ENCODE measurements at regions not wholly inside any gene's neighbourhood (a gene's known extent, or its start where the extent isn't known, plus 50 kb on each side); places are given as distances from the start of the nearest gene placed in this dataset.

DNA sequence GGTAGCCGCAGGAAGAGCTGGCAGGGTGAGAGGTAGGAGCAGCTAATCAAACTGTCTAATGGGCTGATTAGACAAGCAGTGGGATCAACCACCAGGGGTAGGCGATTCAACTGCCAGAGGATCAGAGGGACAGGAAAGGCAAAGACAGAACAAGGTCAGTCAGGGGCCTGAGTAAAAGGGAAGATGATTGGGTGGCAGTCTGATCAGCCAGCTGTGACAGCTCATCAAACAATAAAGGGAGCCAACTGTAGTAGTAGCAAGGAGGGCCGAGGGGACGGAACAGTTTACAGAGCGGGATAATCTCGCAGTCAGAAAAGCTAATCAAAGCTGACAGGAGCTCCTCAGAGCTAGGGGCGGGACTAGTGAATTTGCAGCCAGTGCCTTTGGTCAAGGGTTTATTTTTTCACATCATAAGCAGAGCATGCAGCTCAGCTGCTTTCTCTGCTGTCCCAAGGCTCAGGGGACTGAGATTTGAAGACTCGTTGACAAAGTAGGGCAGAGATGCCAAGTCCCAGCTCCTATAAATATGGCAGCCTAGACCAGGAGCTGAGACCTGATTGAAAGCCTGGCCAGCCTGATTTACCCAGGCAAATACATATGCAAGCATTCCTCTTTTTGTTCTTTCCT, 418.2 kb downstream of the GABRG2 start:
- DNase-seq (ENCODE audit: low read depth in 3 of 3) = no peak

DNA sequence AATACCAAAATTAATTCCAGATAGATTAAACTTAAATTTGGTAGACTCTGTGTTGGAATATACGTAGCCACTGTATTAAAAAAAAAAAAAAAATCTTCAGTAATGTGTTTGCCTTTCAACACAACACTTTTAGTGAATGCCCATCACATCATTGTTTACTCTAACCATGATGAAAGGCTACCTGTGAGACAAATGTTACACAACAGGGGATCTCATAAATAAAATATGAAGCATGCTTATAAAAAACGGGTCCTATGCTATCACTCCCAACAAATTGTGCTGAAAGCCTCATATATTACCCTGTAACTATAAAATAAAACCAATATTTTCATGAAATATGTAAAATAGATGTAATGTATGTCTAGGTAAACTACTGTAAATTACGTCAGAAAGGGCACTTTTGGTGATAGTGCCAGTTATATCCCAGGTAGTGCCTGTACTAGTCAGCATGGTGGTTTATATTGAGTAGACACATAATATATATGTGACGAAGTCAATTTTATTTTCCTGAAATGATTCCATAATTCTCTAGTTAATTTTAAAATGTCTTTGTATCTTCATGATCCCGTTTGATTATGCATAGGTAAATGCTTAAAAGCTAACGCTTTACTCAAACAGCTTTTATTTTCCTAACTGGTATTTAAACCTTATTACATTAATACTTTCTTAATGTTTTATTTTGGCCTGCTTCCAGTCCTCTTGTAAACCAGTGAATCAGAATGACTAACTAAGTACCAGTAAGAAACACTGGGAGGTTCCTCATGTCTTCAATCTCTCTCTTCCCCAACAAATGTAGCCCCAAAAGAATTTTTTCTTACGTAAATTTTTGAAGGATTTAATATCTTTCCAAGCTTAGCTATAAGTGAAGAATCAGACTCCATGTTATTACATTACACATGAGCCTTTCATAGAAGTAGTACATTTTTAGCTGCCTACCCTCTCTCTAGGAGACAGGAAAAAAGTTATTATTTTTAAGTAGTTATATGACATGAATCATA, 420.3 kb downstream of the GABRG2 start:
- DNase-seq (ENCODE audit: low read depth in 3 of 3) = no peak

DNA sequence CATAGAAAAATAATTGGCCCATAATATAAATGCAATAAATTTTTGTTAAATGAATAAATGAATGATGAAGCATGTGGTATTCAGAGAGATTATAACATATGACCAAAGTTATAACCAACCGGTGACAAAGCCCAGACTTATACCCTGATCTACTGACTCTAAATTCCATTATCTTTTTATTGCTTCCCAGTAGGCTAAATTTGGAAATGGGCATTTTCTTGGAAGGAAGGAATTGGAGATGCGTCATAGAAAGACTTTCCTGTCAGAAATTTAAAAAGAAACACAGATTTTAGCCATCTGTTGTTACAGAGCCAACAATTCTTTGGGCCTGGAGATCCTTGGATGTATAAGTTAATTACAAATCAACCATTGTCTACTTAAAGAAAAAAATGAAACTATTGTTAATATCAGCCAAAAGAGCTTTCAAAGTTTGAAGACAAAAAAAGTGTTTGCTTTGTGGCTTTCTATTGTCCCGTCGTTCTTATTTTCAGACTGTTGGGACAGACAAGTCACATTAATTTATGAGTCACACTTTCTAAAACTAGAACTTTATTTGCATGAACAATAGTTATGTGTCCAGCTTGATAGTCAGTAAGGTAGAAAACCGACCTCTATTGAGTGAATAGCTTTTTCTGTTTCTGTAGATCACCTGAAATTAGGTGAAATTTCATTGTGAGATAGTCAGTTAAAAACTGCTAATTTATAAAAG, 428.7 kb downstream of the GABRG2 start:
- DNase-seq (ENCODE audit: low read depth in 3 of 3) = no peak

DNA sequence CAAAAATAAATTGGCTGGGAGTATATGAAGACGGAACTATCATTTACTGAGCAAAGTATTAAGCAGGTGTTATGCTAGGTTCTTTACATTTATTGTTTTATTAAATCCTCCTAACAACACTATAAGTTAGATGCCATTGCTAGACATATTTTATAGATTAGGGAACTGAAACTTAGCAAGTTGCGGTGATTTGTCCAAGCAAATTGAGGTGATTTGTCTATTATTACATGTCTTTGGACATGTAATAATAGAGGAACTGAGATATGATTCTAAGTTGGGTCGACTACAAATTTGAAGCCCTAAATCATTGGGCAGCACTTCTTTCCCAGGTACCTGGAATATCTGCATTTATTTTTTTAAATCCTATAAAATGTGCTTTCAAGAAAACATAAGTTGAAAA, 429.9 kb downstream of the GABRG2 start:
- DNase-seq (ENCODE audit: low read depth in 3 of 3) = no peak

DNA sequence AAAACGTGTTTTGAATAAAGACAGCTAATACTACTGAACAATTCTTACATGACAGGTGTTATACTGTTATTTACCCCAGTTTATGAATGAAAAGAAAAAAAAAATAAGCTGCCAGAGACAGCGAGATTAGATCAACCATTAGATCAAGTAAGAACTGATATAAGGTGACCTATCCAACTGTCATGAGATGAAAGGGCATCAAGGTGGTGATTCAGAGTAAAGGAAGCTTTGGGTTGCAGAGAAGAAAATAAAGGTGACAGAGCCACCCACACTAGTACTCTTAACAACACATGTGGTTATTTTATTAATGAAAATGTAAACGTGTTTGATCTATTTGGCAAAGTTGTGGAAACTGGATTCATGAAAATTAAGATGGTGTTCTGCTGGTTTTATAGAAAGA, 435.2 kb downstream of the GABRG2 start:
- no peak for DNase-seq (ENCODE audit: low read depth in 3 of 3)

DNA sequence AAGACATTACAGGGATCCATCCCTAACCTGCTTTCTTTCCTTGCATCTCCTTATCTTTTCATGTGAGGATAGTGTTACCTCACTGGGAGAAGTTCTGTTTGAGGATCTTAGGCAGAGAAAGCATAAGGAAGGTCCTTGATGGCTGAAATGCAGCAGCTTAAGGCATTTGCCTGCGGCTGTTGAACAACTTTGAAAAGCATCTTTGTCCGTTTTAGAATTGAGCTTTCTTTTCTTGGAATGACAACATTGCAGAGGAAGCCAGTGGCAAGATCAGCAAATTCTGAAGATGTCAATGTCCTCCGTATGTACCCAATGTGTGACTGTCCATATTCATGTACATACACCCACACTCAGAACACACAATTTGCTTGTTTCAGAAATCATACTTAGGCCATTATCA, 436.2 kb downstream of the GABRG2 start:
- no peak for DNase-seq (ENCODE audit: low read depth in 3 of 3)

DNA sequence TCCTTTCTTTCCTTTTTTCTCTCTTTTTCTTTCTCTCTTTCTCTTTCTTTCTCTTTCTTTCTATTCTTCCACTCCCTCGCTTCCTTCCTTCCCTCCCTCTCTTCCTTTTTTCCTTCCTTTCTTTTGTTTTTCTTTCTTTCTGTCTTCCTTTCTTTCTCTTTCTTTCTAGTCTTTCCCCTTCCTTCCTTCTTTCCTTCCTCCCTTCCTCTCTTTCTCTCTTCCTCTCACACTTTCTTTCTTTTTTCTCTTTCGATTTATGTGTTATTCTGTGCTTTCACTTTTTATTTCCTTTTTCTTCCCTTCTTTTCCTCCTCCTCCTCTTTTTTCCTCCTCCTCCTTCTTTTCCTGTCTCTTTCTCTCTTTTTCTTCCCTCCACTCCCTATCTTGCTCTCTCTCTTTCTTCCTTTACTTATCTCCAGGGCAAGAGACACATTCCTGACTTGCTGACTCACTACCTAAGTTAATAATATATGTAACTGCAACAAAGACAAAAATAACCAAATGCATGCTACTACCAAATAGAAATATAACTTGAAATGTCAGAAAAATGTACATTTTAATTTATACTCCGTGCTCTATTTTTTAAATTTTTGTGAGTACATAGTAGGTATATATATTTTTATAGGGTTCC, 445.5 kb downstream of the GABRG2 start:
- DNase-seq (ENCODE audit: low read depth in 3 of 3) = no peak

DNA sequence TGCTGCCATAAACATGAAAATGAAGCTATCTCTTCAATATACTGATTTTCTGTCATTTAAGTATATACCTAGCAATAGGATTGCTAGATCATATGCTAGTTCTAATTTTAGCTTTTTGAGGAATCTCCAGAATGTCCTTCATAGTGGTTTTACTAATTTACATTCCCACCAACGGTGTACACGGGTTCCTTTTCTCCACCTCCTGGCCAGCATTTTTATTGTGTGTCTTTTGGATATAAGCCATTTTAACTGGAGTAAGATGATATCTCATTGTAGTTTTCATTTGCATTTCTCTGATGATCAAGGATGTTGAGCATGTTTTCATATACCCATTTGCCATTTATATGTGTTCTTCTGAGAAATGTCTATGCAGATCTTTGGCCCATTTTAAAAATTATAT, 446.5 kb downstream of the GABRG2 start:
- DNase-seq (ENCODE audit: low read depth in 3 of 3) = no peak

DNA sequence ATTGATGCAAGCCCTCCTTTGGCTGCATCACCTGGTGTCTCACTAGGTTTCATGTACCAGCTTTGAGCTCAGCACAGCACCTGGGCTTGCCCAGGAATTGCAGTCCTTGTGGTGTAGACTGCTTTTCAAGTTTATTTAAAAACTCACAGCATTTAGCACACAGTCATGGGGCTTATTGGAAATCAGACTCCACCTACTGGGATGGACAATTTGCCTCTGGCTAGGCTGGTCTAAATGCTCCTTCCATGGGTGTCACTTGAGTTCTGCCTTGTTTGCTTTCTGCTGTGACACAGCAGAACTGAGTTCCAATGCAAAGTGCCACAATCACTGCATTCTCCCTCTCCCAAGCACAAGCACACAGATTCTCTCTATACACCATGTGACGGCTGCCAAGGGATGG, 453.3 kb downstream of the GABRG2 start:
- no peak for DNase-seq (ENCODE audit: low read depth in 3 of 3)

DNA sequence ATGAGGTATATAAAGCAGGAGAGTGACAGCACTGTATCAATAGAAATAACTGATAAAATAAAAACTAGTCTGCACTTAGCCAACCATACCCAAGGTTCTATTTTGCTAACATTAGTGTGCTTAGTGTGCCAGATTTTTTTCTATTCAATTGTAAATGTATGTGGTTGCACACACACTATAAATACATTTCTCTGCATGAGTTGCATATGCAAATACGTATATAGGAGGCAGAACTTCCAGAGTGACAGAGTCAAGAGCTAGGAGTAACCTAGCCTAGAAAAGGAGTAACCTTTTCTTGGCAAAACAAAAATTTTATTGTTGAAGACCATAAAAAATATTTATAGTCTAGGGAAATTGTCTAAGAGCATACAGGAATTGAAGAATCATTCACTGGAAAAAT, 461.6 kb downstream of the GABRG2 start:
- no peak for DNase-seq (ENCODE audit: low read depth in 3 of 3)

DNA sequence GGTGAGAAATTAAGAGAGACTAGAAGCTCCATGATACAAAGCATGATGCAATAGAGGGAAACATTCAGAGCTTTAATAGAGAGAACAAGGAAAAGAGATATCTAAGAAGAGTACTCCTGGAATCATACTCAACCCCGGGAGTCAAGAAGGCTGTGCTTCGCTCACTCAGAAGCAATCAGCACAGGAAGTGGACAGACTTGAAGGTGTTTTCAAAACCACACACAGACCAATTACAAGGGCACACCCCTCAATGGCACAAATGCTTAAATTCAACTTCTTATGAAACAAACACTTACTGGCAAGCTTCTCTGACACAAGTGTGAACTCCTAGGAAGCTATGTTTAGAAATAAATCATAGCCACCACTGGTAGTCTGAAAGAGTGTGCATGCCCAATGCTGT, 462.3 kb downstream of the GABRG2 start:
- DNase-seq (ENCODE audit: low read depth in 3 of 3) = no peak

DNA sequence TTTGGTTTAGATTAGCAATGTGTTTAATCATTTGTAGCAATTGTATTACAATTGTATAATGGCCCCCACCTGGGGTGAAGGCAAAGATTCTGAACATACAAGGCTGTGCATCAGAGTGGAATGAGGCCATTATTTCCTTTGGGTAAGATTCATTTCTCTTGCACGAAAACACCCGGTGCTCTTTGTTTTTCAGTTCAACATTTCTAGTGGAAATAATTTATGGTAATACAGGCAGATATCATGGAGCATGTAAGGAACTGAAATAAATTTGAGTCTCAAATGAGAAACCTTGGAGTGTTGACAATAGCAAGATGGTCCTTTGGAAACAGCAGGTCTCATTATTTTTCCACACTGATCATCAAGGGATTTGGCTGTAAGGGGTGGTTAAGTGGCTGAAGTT, 475.9 kb downstream of the GABRG2 start:
- no peak for DNase-seq (ENCODE audit: low read depth in 3 of 3)

DNA sequence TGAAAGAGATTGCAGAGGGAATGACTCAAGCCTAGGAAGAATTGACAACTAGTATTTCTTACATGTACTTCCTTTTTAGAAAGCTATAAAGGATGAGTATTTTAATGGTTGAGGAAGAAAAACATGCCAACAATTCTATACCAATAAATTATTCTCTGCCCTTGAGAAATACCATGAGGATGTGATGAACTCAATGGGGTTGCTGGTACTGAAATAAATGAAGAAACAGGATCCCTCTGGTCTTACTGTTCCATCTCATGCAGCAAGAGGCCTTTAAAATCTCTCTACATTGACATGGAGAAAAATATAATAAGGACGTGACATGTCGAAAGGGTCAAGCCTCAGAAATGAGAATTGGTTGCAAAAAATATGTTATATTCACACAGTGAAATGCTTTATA, 477.3 kb downstream of the GABRG2 start:
- DNase-seq (ENCODE audit: low read depth in 3 of 3) = no peak

DNA sequence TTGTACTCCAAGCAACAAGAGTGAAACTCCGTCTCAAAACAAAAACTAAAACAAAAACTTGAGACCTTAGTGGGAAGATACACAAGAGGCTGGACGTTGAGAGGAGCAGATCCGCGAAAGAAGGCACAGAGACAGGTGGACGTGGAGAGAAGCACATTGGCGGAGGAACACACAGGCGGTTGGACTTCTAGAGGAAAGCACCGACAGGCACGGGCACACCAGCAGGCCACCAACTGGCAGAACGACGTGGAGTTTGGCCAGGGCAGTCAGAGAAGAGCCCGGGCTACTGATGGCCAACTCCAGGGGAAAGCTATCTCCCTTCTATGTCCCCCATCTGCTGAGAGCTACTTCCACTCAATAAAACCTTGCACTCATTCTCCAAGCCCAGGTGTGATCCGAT, 482.7 kb downstream of the GABRG2 start:
- DNase-seq (ENCODE audit: low read depth in 3 of 3) = no peak

DNA sequence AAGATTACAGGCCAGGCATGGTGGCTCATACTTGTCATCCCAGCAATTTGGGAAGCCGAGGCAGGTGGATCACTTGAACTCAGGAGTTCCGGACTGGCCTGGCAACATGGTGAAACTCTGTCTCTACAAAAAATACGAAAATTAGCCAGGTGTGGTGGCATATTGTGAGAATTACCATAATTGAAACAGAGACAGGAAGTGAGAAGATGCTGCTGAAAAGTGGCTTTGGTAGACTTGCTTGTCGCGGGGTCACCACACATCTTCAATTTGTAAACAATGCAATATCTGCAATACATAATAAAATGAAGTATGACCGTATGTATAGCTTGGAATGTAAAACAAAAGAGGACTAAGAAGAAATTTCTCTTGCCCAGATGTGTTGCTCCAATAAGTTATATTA, 490.5 kb downstream of the GABRG2 start:
- no peak for DNase-seq (ENCODE audit: low read depth in 3 of 3)

DNA sequence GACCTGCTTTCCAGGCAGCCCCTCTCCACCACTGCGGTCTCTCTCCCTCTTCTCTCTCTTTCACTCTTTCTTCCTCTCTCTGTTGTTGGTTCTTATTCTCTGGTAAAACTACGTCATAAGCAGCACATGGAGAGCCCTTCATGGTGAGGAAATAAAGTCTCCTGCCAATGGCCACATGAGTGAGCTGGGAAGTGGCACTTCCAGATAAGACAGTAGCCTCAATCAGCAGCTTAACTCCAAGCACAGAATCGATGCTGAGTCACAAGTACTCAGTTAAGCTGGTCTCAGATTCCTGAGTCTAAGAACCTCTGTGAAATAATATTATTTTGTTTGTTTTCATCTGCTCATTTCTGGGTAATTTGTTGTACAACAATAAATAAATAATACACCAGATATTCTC, 500.1 kb downstream of the GABRG2 start:
- no peak for DNase-seq (ENCODE audit: low read depth in 3 of 3)

DNA sequence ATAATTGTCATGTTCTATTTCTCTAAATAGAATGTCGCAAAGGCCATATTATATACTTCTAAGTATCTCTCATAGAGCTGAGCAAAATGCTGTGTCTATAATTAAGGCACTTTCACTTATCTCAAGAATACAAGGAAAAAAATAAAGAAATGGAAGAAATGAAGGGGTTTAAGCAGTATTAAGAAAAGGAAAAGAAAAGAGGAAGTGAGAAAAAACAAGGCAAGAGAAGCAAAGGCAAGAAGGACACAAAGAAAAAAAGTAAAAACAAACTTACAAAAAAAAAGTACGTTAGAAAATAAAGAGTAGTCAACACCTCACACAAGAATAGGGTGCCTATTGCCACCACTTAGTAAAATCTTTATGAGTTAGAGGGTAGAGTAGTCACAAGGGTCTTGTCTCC, 506.2 kb downstream of the GABRG2 start:
- no peak for DNase-seq (ENCODE audit: low read depth in 3 of 3)

DNA sequence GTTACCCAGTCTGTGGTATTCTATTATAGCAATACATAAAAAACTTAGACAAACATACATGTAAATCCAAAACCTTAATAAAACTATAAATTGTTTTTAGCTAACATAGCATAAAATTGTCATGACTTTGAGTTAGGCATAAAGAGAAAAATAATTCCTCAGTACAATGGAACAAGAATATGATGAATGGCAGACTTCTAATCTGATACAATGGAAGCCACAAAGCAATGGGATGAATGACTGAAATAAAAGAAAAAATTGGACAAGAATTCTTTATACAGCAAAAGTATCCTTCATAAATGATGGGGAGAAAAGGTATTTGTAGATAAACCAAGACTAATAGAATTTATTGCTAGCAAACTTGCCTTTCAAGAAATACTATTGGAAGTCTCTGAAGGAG, 524.2 kb downstream of the GABRG2 start:
- no peak for DNase-seq (ENCODE audit: low read depth in 3 of 3)

DNA sequence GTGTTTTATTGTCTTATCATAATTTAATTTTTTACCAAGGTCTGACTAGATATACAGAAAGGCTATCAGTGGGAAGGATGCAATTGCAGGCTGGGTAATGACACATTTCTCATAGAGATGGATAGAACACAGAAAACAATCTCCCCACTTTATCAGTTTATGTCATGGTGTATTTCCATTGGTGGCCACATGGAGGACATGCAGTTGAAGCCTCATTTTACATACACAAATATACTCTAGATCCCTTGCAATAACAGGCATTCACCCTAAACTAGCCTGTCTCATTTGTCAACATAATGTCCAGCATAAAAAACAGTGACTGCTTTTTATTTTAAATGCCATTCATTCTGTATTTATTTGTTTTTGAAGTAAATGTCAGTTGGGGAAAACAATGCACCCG, 526.3 kb downstream of the GABRG2 start:
- no peak for DNase-seq (ENCODE audit: low read depth in 3 of 3)

DNA sequence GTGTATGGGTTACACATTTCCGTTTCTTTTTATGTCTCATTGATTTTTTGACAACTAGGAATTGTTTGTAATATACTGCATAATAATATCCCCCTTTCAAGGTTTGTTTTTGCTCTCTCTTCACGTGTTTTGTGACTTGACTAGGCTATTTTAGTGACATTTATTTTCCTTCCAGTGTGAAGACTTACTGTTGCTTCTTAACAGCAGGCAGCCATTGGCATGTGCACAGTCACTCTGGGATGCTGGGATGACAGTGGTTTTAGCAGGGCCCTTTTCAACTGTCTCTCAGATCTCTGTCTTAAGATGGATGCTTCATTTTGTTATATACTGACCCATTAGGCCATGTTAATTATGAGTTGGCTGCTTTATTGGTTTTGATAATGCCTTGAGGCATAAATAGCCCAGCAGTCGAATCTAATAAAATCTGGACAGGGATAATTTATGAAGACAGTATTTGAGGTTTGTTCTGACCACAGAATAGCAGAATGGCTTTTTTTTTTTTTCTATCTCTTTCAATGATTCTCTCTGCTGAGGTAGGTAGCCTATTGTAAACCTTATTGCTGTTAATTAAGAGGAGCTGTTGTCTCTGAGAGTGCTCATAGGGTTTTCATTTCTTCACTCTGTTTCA, 536.0 kb downstream of the GABRG2 start:
- DNase-seq (ENCODE audit: low read depth in 3 of 3) = no peak

DNA sequence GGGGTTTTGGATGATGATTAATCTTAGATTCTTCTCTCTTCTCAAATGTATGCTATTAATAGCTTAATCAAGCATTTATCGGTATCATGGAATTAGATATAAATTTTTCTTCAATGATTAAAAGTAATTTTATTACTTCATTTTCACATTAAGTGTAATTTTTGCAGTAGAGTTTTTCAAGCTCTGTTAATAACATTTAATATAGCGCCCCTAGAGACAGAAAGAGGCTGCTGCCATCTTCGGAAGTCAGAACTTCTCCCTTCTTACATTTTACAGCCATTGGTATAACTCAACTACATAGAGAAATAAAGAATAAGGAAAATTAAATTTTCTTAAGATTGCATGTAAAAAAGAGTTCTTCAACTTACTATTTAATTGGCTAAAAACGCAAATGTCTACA, 540.3 kb downstream of the GABRG2 start:
- no peak for DNase-seq (ENCODE audit: low read depth in 3 of 3)
